Suppressor macrophage treated with lipopolysaccharide for 4 hours (primary cell): ENCODE measurements at regions not wholly inside any gene's neighbourhood (a gene's known extent, or its start where the extent isn't known, plus 50 kb on each side); places are given as distances from the start of the nearest gene placed in this dataset.
A peak's percentile ranks its signal among the peaks of the same experiment; 100 is the strongest.
"Not testable (repeated sequence)": the region's sequence is repeated elsewhere in the genome, so short reads cannot be mapped to it uniquely, and the experiment has no call there.

Source experiments
- DNase-seq: peaks from one replicate; pipeline ENCODE4 v3.0.0-alpha.2; 2020

GRCh38 chr3:5358911-5359310 is 171.4 kb downstream of the EDEM1 start:
- no peak for DNase-seq

- DNase-seq = no peak
These were observed 172.9 kb downstream of the EDEM1 start for GRCh38 chr3:5360453-5360852.

GRCh38 chr3:5366746-5367145 is 179.2 kb downstream of the EDEM1 start:
- no peak for DNase-seq

GRCh38 chr3:5371555-5371954 is 184.0 kb downstream of the EDEM1 start:
- DNase-seq = not testable (repeated sequence)

GRCh38 chr3:5376761-5377160 is 189.3 kb downstream of the EDEM1 start:
- DNase-seq = no peak

GRCh38 chr3:5379266-5379665 is 191.8 kb downstream of the EDEM1 start:
- DNase-seq = not testable (repeated sequence)

GRCh38 chr3:5383486-5384263 is 196.2 kb downstream of the EDEM1 start:
- not testable (repeated sequence) for DNase-seq

GRCh38 chr3:5384557-5385236 is 197.2 kb downstream of the EDEM1 start:
- DNase-seq = no peak

- DNase-seq = no peak
These were observed 200.6 kb downstream of the EDEM1 start for GRCh38 chr3:5388091-5388490.

- no peak for DNase-seq
These were observed 201.6 kb downstream of the EDEM1 start for GRCh38 chr3:5389057-5389456.

GRCh38 chr3:5390221-5390620 is 202.7 kb downstream of the EDEM1 start:
- no peak for DNase-seq

GRCh38 chr3:5390936-5391625 is 203.6 kb downstream of the EDEM1 start:
- no peak for DNase-seq

GRCh38 chr3:5401002-5401401 is 213.5 kb downstream of the EDEM1 start:
- DNase-seq = no peak

- DNase-seq = no peak
These were observed 217.2 kb downstream of the EDEM1 start for GRCh38 chr3:5404718-5405117.

GRCh38 chr3:5411786-5412185 is 224.3 kb downstream of the EDEM1 start:
- no peak for DNase-seq

- DNase-seq = peak; percentile 68
These were observed 235.6 kb downstream of the EDEM1 start for GRCh38 chr3:5423076-5423475.

GRCh38 chr3:5423523-5423922 is 236.0 kb downstream of the EDEM1 start:
- peak; percentile 63 for DNase-seq

GRCh38 chr3:5425371-5425770 is 237.9 kb downstream of the EDEM1 start:
- no peak for DNase-seq

- DNase-seq = peak; percentile 93
These were observed 238.8 kb downstream of the EDEM1 start for GRCh38 chr3:5426094-5426883.

GRCh38 chr3:5427021-5427420 is 239.5 kb downstream of the EDEM1 start:
- no peak for DNase-seq

- no peak for DNase-seq
These were observed 240.4 kb downstream of the EDEM1 start for GRCh38 chr3:5427938-5428337.

- DNase-seq = no peak
These were observed 241.4 kb downstream of the EDEM1 start for GRCh38 chr3:5428607-5429516.
